ENCODE measurements at regions not wholly inside any gene's neighbourhood (a gene's known extent, or its start where the extent isn't known, plus 50 kb on each side); places are given as distances from the start of the nearest gene placed in this dataset.

- TF ChIP-seq CTCF (conservative IDR thresholded peaks at IDR 0.05; ENCODE audit: low read depth in 2 of 2) (no peak), EZH2 (IDR thresholded peaks at IDR 0.05; ENCODE audit: low read depth, unreplicated experiment) (no peak), EZH2phosphoT487 (IDR thresholded peaks at IDR 0.05; ENCODE audit: unreplicated experiment) (no peak), POLR2AphosphoS5 (IDR thresholded peaks at IDR 0.05; ENCODE audit: low read depth) (no peak), REST (IDR thresholded peaks at IDR 0.05; ENCODE audit: unreplicated experiment) (no peak), JUNB (IDR thresholded peaks at IDR 0.05; ENCODE audit: unreplicated experiment) (no peak), STAT1 (IDR thresholded peaks at IDR 0.05; ENCODE audit: unreplicated experiment) (no peak)
These were observed 103.7 kb upstream of the RFX3 start for GRCh38 chr9:3629495-3629894.
